UCSD-AML1 (cell line): ENCODE measurements at regions not wholly inside any gene's neighbourhood (a gene's known extent, or its start where the extent isn't known, plus 50 kb on each side); places are given as distances from the start of the nearest gene placed in this dataset.

Experiments
- DNase-seq: peaks from one replicate; lab custom pipeline; 2025; ENCODE audit not compliant: unreplicated experiment; lab: John Stamatoyannopoulos, UW

DNA sequence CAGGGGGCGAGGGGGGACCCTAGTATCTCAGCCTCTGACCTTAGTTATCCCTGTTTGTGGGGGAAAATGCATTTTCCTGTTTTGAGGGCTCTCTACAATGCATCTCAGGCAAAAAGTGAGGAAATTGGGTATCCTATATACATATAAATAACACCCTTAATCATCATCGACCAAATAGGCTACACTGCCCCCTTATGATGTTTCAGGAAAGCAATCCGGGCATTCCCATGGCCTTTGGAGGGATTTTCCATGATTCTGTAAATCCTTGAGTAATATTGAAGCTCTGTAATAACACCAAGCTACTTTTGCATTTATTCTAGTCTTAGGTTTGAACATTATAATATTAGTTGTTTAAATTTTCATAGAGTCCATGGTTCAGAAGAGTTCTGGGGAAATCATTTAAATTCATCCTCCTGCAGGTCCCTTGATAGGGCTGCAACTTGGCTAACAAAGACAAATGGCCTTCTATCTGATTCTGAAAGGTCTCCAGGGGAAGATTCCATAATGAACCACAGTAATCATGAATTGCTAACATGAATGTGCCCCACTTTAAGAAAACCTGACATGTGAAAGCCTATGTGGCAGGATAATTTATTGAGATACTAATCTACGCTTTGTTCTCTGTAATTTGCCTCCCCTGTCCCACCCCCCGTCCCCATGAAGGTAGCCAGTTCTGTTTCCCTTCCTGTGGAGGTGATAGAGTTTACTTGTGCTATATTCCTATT, 91.5 kb upstream of the SCOC start:
- DNase-seq = no peak

DNA sequence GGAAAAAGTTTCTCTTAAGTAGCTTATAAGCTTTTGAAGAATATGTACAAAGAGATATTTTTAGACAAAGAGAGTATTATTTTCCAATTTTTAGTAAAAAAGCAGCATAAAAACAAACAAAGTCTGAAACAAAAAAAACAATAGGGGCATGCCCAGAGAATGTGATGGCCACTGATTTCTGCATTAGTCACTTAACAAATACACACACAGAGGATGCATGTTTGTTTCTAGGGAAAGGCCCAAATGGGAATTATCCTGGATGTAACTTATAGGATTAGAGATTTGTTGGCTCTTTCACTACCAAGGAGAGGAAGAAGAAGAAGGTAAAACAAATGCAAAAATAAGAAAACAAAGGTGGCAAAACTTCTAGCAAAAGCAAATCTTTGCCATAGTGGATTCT, 95.9 kb upstream of the SCOC start:
- DNase-seq = no peak

DNA sequence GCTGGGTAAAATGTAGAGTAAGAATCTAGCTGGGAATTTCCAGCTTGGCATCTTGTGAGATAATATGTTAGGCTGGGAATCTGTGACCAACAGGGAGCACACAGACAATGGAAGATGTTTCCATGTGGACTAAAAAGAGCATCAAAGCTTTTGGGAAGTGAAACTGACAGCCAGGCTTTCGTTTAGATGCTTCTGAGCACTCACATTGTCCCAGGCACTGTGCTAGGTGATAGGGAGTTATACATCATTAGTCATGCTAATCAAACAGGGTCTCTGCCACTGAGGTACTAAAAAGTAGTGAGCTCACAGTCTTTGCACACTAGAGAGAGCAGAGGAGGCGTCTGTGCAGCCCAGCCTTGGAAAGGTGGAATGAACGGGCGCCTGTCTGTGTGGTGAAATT, 101.9 kb upstream of the SCOC start:
- DNase-seq = no peak

DNA sequence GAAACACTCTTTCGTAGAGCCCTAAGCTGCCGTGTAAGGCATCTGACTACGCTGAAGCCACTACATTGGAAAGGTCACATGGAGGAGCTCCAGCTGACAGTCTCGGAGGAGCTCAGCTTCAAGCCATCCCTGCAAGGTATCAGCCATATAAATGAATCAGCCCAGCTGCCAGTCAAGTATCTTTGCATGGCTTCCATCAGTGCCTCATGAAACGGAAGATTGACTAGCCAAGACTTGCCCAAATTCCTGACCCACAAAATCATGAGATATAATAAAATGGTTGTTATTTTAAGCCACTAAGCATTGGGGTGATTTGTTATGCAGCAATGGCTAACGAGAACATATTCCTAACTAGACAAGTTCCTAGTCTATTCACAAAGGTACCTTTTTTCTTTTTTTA, 104.1 kb upstream of the SCOC start:
- DNase-seq = no peak

DNA sequence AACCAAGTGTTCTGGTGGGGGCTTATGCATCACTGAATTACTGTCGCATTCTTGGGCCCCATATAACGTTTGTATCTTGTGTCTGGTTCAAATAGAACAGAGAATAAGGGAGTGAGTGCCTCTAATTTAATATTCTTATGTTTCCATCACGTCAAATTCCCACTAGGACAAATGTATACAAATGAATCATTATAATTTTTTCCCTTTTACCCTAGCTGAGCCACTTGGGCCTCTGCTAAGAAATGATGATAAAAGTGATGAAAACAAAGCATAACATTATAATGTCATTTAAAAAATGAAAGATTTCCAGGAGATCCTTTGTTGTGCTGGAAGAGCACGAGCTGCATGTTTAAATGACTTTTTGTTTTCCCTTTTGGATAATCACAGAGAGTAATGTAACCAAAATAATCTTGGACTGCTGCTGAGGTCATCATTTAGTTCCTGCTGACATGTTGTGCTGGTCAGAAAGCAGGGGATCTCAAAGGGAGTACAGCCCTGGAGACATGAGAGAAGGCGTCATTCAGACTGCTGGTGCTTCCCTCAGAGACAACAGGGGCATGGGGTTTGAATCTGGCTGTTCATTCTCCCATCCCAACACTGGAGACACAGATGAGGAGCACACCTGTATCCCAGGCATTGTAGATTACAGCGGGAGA, 105.1 kb upstream of the SCOC start:
- DNase-seq = no peak

DNA sequence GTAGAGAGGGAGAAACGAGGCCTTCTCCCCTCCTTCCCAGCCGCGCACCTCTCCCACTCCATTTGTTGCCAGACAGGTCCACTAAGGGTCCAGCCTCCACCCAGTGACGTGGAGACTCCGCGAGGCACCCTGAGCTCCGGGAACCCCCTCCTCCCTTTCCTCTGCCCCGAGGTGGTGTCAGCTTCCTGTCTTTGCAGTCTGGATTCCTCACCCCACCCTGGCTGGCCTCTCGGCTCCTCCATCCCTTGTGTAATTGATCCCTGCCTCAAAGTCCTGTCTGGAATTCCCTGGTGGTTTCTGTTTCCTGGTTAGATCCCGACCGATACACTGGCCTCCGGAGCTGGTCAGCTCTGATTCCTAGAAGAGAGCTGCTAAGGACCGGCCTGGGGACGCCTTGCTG, 105.9 kb upstream of the SCOC start:
- DNase-seq = no peak

DNA sequence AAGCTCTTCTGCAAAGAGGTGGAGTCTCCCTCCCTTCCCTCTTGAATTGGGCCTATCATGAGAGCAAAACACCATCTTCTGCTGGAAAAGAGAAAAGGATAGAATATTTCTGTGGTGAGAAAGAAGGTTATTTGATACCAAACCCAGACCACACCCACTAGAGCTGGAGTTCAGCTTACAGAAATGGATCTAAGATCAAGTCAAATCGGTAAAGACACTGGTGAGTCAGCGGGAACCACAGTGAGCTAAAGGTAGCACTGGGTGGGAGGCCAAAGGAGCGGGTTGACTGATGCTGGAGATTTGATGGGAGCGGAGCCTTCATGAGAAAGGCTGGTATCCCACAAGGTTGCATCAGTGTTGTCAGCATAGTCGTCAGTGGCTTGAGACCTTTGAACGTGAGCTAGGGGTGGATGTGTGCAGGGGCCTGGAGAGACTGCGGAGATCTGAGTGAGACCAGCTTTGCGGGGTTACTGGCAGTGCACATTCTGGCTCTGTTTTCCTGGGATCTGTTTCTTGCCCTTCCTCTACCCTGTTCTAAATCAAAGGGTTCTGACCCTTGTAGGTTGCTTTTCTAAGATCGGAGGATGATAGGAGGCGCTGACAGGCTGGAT, 106.4 kb upstream of the SCOC start:
- DNase-seq = no peak

DNA sequence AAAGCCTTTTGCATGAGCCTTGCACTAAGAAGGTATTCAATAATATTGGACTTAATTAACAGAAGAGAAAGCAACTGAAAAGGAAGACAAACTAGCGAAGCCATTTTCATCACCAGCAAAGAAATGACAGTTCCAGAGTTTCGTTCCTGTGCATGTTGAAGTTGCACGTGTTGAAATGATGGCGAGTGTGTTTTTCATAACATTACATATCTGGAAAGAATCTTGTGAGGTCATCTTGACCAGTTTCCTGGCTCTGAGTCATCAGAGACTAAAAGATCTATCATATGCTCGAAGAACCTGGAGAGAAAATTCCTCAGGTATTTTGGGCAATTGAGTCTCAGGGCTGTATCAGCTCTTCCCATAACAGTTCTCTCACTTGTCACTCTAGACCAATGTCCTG, 106.2 kb upstream of the MAML3 start:
- DNase-seq = no peak

DNA sequence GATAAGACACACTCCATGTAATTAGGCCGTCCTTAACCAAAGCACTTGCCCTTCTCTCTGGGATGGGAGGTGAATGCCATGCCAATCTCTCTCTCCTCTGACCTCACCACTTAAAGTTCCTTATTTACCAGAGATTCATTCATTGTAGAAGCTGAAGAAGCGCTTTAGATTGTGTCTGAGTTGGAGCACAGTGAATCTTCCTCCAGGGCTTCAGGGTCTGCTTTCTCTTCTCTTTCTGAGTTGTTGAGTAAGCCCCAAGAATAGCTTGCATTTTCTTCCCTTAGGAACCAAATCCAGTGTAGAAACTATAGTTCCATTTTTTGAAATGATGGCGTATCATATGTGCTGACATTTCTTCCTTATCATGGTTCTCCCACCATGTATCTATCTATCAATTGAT, 104.5 kb upstream of the MAML3 start:
- DNase-seq = no peak

DNA sequence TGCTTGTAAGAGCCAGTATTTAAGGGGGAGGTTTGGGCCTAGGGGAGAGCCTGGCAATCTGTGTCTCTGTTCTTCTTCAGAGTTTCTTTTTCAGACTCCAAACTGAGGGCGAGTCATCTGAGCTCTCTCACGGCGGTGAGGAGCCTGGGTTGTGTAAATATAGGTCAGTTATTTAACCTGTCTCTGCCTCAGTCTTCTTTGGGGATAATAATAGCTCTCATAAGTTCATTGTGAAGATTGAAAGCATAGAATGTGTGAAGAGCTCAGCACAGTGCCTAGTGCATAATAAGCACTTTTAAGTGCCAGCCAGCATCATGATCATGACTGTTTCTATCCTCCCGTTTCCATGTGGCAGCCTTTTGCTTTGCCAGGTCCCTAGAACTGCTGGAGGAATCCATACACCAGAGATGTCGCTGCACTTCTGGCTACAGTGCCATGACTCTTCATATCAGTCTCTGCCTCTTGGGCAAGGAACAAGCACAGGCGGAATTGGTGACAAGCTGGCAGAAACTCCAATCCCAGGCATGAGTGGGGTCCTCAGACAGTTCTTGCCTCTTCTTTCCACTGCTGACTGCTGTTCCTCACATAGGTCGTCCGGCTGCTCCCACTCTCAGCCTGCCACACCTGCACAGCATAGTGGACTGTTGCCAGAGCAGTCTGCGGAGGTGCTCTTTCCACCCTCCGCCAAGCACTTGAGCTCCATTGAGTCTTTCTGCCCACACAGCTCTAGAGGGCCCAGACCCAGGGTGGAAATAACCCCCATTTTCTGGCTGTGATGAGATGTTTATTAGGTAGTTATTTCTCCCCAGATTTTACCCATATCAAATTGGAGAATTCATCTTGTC, 103.7 kb upstream of the MAML3 start:
- no peak for DNase-seq

DNA sequence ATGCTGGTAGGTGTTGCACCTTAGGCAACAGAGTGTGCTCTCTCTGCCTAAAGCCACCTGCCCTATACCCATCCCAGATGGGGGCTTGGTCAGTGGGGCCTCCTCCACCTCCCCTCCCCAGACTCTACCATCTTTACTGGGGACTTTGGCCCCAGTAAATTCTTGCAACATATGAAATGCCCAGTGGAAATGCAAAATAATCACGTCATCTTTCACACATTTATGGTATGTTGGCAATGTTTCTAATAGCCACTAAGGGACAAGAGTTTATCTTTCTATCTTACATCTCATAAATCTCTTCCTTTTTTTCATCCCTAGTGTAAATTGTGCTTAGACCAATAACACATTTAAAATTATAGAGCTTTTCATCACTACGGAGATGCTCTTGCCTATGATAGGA, 103.0 kb upstream of the MAML3 start:
- no peak for DNase-seq

DNA sequence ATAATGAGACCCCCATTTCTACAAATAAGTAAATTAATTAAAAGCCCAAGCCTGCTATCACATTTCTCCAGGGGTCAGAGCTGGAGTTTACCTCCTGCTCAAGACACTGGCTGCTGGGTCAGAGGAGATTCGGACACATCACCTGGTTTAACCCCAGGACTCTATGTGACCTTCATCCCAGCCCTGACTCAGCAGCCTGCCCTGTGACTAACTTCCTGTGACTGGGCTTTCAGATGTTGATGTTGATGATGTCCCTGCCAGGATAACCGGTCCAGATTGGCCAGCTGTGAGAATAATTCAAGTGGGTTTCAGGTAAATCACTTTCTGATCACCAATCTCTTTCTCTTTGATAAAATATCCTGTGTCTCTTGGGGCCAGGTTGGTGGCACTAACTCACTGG, 102.4 kb upstream of the MAML3 start:
- no peak for DNase-seq

DNA sequence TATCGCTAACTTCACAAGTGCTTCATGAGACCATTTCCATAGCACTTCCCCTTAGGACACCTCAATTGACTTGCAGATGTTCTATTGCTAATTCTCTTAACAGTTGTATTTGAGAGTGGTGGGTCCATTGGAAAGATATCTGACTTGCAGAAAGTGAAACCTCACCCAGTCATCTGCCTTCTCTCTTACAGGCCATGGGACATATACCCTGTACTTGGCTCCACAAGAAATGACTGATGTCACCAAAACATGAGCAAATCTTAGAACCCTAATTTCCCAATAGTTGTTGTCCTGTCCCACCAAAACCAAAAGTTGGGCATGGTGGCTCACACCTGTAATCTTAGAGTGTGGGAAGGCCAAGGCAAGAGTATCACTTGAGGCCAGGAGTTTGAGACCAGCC, 101.9 kb upstream of the MAML3 start:
- DNase-seq = no peak

DNA sequence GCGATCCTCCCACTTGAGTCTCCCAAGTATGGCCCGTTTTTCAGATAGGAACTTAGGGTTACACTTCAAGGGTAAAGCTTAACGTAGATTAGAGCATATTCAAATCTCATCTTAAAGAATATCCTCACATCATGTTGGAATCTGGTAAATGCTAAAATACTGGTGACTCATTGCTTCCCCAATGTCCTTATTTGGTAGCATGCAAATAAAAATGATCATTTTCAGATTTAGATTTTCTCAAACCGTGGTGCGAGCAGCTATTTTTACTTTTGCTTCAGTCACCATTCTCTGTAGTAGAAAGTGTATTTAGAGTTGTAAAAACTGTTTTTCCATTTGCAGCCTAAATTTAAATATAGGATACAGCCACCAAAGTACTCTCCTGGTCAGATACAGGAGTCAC, 101.5 kb upstream of the MAML3 start:
- DNase-seq = no peak

DNA sequence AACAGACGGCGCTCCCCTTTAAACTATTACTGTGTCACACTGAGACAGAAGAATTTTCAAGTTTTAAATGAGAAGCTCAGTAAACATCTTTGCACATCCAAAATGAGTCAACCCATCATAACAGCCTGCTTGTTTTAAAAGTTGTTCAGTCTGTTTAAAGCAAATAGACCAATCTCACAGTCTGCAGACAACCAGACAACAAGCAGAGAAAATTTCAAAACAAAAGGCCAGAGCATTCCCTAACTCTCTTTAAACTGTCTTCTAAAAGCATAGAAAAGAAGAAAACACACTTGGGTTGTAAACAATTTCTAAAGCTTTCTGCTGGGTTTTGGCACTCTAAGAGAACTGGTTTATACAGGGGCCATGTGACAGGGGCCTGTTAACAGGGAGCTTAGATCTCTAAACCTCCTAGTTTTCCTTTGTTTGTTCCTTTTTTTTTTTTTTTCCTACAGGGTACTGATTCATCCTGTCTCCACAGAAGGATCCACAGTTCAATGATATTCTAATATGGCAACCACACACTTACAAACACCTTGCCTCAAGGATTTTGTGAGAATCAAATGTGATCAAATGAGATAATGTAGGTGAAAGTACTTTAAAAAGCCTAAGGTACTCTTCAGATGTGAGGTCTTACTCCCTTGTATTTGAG, 100.8 kb upstream of the MAML3 start:
- DNase-seq = no peak

DNA sequence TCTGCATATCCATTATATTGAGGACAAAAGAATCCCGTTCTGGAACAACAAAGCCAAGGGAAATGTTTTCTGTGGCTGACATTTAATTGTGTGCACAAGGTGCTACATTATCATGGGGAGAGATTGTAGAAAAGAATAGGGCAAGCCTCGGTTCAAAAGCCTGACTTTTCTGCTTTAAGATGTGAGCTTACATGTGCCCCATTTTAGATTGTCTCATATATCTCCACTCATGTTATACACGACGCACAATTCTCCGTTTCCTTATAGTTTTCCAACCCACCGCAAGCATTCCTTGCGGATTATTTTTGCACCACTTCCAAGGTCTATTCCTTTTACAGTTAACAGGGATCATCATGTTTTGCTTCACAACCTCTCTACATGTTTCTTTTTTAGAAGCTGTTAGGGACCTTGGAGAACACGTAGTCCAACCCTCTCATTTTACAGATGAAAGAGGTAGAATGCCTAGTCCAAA, 99.6 kb upstream of the MAML3 start:
- no peak for DNase-seq

DNA sequence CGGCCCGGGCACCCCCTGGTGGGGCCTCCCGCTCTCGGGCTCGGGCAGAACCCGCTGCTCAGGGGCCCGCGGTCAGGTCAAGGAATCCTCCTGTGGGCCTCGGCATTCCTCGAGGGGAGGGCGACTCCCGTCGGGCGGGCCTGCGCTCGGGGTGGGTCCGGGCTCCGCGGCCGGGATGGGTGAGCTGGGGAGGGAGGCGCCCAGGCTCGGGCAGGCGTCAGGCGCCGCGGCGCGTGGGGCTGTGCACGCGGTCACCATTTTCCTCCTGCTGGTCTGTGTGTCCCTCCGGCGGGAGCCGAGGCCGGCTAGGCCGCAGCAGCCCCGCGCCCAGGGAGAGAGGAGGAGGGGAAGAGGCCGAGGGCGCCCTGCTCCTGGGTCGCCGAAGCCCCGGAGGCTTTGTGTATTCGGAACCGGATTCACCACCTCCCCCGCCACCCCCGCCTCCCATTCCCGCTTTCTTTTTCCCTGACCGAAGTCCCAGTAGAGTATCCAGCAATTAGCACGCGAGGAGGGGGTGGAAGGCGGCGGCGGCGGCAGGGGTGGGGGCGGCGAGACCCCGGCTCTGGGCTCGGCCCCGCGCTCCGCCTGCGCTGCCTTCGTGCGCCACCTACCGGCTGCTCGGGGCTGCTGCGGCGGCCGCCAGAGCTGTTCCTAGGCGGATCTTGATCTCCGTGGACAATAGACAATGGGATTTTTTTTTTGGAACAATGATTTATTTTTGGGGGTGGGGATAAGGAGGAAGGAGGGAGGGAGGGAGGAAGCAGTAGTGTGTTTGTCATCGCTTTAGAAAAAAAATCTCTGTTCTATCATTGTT, 99.0 kb upstream of the MAML3 start:
- peak; percentile 78 for DNase-seq

DNA sequence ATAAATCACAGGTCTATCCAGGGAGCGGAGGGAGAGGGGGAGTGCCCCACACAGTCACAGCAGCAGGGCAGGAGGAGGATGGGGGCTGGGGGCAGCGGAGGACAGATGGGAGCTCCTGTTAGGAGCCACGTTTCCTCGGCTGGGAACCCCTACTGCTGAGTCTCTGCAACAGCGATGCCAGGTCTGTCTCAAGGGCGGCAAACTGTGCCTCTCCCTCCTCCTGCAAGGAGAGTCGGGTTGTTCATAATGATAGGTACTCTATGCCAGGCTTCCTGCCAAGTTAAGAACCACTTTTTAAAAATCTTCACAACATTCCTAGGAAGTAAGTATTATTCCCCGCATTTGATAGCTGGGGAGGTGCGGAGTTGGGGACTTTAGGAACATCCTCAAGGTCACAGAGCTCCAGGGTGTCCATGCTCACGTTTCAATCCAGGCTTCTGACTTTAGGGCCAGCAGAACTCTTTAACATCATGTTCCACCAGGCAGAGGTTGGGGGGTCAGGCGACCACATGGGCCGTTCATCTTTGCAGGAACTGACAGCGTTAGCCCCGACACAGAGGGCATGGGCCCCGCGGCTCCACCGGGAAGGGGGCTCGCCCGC, 98.3 kb upstream of the MAML3 start:
- peak; percentile 51 for DNase-seq

DNA sequence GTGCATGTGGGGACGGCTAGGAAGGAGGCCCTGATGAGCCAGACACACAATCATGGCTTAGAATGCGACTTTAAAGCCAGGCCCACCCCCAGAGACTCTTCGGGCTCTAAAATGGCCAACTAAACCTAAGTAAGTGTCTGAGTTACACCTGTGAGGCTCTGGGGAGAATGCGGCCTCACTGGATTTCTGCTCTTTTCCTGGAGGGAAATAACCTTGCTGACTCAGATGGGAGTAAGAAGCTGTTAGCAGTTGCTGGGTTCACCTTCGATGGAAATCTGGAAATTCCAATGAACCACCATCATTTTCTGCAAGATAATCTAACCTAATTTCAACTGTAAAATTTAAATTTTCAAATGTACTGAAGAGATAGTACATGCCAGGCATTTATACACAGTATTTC, 97.6 kb upstream of the MAML3 start:
- no peak for DNase-seq
